ENCODE measurements at regions not wholly inside any gene's neighbourhood (a gene's known extent, or its start where the extent isn't known, plus 50 kb on each side); places are given as distances from the start of the nearest gene placed in this dataset.

DNA sequence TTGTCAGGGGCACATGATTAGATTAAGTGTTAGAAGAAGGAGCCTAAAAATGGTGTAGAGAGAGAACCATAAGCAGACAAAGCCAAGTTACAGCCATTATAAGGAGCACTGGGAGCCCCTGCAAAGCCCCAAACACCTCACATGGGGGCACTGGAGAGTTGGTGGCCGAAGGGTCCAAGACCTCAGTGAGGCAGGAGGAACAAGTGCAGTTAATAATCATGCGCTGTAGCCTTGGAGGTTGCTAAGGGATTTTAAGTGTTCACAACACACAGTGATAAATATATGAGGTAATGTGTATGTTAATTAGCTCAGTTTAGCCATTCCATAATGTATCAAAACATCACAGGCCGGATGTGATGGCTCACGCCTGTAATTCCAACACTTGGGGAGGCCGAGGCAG, 54.4 kb upstream of the JAM3 start:
- no peak overlapping the region for H2BK120ac ChIP-seq (ENCODE audit: low read depth, low read length, poor library complexity, severe bottlenecking)
- H2AFZ ChIP-seq (ENCODE audit: low read length): no peak overlapping the region
- WGBS (ENCODE audit: extremely low coverage, insufficient read length, low lambda C conversion rate): no CpG with 5 or more reads among the region's 5 CpGs
- peak overlapping the region in 1 of 3 experiments; percentile 64; a peak in 1 of 7 replicates for H3K27ac Mint-ChIP-seq
- H3K9me3 Mint-ChIP-seq: no peaks in the 10 kb centered on the region
- no peaks in the 10 kb centered on the region for H4K20me1 ChIP-seq (ENCODE audit: control insufficient read depth, insufficient read depth, insufficient read length)
- H2BK5ac ChIP-seq (ENCODE audit: insufficient read length, low read length): no peak overlapping the region
- no peaks in the 10 kb centered on the region for H3K79me2 ChIP-seq (ENCODE audit: insufficient read depth, low read length)
- H3K36me3 Mint-ChIP-seq (ENCODE audit: insufficient read depth in 1 of 3, low read depth in 3 of 3): no peaks in the 10 kb centered on the region
- no peak overlapping the region for H3K14ac ChIP-seq (ENCODE audit: insufficient read depth, low read length)
- H4K8ac ChIP-seq (replicated peaks; ENCODE audit: insufficient read length, low read depth, low read length): no peak overlapping the region
- peaks cover 34% of the 10 kb centered on the region for H3K27me3 Mint-ChIP-seq (ENCODE audit: low read depth)
- H3K4me1 Mint-ChIP-seq: peaks cover 3 to 4% of the 10 kb centered on the region in 2 experiments
- H3K56ac ChIP-seq (ENCODE audit: insufficient read length, low read depth, low read length): no peak overlapping the region
- H3K4me1 ChIP-seq (ENCODE audit: insufficient read depth, low read length): no peaks in the 10 kb centered on the region
- no peak overlapping the region for H3K4me3 Mint-ChIP-seq
- H3K23ac ChIP-seq (ENCODE audit: insufficient read length, low read depth, low read length): no peak overlapping the region
- no peak overlapping the region for H3K18ac ChIP-seq (ENCODE audit: insufficient read length, low read depth, low read length)
- no peak overlapping the region for H4K5ac ChIP-seq (ENCODE audit: insufficient read length, low read depth, low read length)
- peak; percentile 68 for DNase-seq
- H3K4ac ChIP-seq (ENCODE audit: low read depth, low read length): no peak overlapping the region
- no peaks in the 10 kb centered on the region for H3K79me1 ChIP-seq (ENCODE audit: insufficient read depth, low read depth, low read length, poor library complexity, severe bottlenecking)
- no peak overlapping the region for H3K9ac ChIP-seq (ENCODE audit: extremely low read depth, insufficient read length, low read length)
- TF ChIP-seq, protein P1, sequence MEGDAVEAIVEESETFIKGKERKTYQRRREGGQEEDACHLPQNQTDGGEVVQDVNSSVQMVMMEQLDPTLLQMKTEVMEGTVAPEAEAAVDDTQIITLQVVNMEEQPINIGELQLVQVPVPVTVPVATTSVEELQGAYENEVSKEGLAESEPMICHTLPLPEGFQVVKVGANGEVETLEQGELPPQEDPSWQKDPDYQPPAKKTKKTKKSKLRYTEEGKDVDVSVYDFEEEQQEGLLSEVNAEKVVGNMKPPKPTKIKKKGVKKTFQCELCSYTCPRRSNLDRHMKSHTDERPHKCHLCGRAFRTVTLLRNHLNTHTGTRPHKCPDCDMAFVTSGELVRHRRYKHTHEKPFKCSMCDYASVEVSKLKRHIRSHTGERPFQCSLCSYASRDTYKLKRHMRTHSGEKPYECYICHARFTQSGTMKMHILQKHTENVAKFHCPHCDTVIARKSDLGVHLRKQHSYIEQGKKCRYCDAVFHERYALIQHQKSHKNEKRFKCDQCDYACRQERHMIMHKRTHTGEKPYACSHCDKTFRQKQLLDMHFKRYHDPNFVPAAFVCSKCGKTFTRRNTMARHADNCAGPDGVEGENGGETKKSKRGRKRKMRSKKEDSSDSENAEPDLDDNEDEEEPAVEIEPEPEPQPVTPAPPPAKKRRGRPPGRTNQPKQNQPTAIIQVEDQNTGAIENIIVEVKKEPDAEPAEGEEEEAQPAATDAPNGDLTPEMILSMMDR (conservative IDR thresholded peaks at IDR 0.05): peak; percentile 75
- no peak overlapping the region for H2BK20ac ChIP-seq (ENCODE audit: low read depth, low read length, poor library complexity, severe bottlenecking)
- no peak overlapping the region for H2BK12ac ChIP-seq (ENCODE audit: insufficient read length, low read depth, low read length)
- no peaks in the 10 kb centered on the region for H3K9me3 ChIP-seq (ENCODE audit: control insufficient read depth, low read depth, low read length)
- no peak overlapping the region for H3K4me2 ChIP-seq (ENCODE audit: insufficient read depth, insufficient read length, low read length)
- H3K23me2 ChIP-seq (ENCODE audit: insufficient read length, low read depth, low read length, poor library complexity, severe bottlenecking): no peaks in the 10 kb centered on the region
- H2BK15ac ChIP-seq (ENCODE audit: low read depth, low read length): no peak overlapping the region
- H2AK5ac ChIP-seq (ENCODE audit: insufficient read length, low read length): no peak overlapping the region
- H3T11ph ChIP-seq (ENCODE audit: low read length): no peak overlapping the region
- no peak overlapping the region for H4K91ac ChIP-seq (ENCODE audit: insufficient read length, low read depth, low read length)
- no peaks in the 10 kb centered on the region for H3K27me3 ChIP-seq (ENCODE audit: insufficient read depth, low read length)
- no peak overlapping the region for H3K27ac ChIP-seq (ENCODE audit: insufficient read length, low read depth, low read length)
